Sigmoid colon (tissue), 4 donors: ENCODE measurements at regions not wholly inside any gene's neighbourhood (a gene's known extent, or its start where the extent isn't known, plus 50 kb on each side); places are given as distances from the start of the nearest gene placed in this dataset.

ENCODE experiments used
- CTCF ChIP-seq, 4 experiments: fragments of 450-650 bp in 3 of 4; fragments of 200-600 bp in 1 of 4; IDR thresholded peaks; one replicate each; pipeline ENCODE4 v1.5.1; 2016 to 2019; ENCODE audit warnings: antibody characterized with exemption in 4 of 4, mild to moderate bottlenecking in 3 of 4, moderate library complexity in 2 of 4
- EP300 ChIP-seq, 4 donors: sonication (generic); formaldehyde crosslinking; IDR thresholded peaks; one replicate each; pipeline ENCODE4 v1.6.1; 2017; ENCODE audit warnings: antibody characterized with exemption in 4 of 4
- POLR2AphosphoS5 ChIP-seq, 4 donors: sonication (generic); formaldehyde crosslinking; IDR thresholded peaks; one replicate each; pipeline ENCODE4 v1.6.1; 2017; ENCODE audit warnings: antibody characterized with exemption in 4 of 4

- TF ChIP-seq CTCF (IDR thresholded peaks at IDR 0.05), result no peak
- TF ChIP-seq POLR2AphosphoS5 (IDR thresholded peaks at IDR 0.05), result no peak
- no peak for TF ChIP-seq EP300 (IDR thresholded peaks at IDR 0.05)
Observed at GRCh38 chr14:27881646-27882045, 884.9 kb upstream of the FOXG1 start.
